ENCODE measurements at regions not wholly inside any gene's neighbourhood (a gene's known extent, or its start where the extent isn't known, plus 50 kb on each side); places are given as distances from the start of the nearest gene placed in this dataset.

GRCh38 chr1:98367426-98367825 is 294.1 kb upstream of the SNX7 start:
- Histone ChIP-seq H3K27ac (ENCODE audit: insufficient read depth in 1 of 2, low read depth in 1 of 2, low read length in 2 of 2, poor library complexity in 1 of 2, severe bottlenecking in 2 of 2) (no peak overlapping the region), H3K4me3 (ENCODE audit: control insufficient read depth in 1 of 7, extremely low read depth in 1 of 7, insufficient read depth in 4 of 7, low read depth in 2 of 7, low read length in 6 of 7) (no peak overlapping the region), H3K36me3 (ENCODE audit: control insufficient read depth in 4 of 4, insufficient read depth in 4 of 4, low read length in 3 of 4) (no peaks in the 10 kb centered on the region), H3K4me1 (ENCODE audit: control extremely low read depth in 1 of 4, control insufficient read depth in 4 of 4, insufficient read depth in 4 of 4, low read length in 3 of 4) (peaks cover 3 to 14% (median 6%) of the 10 kb centered on the region in 4 experiments), H3K9me3 (ENCODE audit: control extremely low read depth in 1 of 5, control insufficient read depth in 4 of 5, insufficient read depth in 2 of 5, low read depth in 1 of 5, low read length in 4 of 5) (peaks cover 0 to 2% (median 0%) of the 10 kb centered on the region in 5 experiments), H3K27me3 (replicated peaks in 2 of 5; ENCODE audit: control insufficient read depth in 4 of 5, insufficient read depth in 5 of 5, low read length in 4 of 5) (no peaks in the 10 kb centered on the region)
- ChIA-PET CTCF (interaction anchor here (1.2 kb wide), 1 partner anchor 13 kb away, joined by 4 read pairs; no protein-coding TSS in a partner anchor), POLR2A (no interaction called here)
- DNase-seq = no peak
- 100% methylated on average over 2 of the region's 4 CpGs for WGBS (ENCODE audit: insufficient coverage)

- no peak overlapping the region for H3K4me3 ChIP-seq (ENCODE audit: control insufficient read depth in 1 of 7, extremely low read depth in 1 of 7, insufficient read depth in 4 of 7, low read depth in 2 of 7, low read length in 6 of 7)
- no peaks in the 10 kb centered on the region for H3K36me3 ChIP-seq (ENCODE audit: control insufficient read depth in 4 of 4, insufficient read depth in 4 of 4, low read length in 3 of 4)
- ChIA-PET CTCF (no interaction called here), POLR2A (no interaction called here)
- no peaks in the 10 kb centered on the region for H3K27me3 ChIP-seq (replicated peaks in 2 of 5; ENCODE audit: control insufficient read depth in 4 of 5, insufficient read depth in 5 of 5, low read length in 4 of 5)
- H3K4me1 ChIP-seq (ENCODE audit: control extremely low read depth in 1 of 4, control insufficient read depth in 4 of 4, insufficient read depth in 4 of 4, low read length in 3 of 4) = peaks cover 3 to 14% (median 6%) of the 10 kb centered on the region in 4 experiments
- DNase-seq = no peak
- 100% methylated on average over 2 of the region's 3 CpGs for WGBS (ENCODE audit: insufficient coverage)
- H3K9me3 ChIP-seq (ENCODE audit: control extremely low read depth in 1 of 5, control insufficient read depth in 4 of 5, insufficient read depth in 2 of 5, low read depth in 1 of 5, low read length in 4 of 5) = peaks cover 0 to 5% (median 3%) of the 10 kb centered on the region in 5 experiments
- H3K27ac ChIP-seq (ENCODE audit: insufficient read depth in 1 of 2, low read depth in 1 of 2, low read length in 2 of 2, poor library complexity in 1 of 2, severe bottlenecking in 2 of 2) = no peak overlapping the region
These were observed 295.2 kb upstream of the SNX7 start for GRCh38 chr1:98366343-98366742.

- WGBS (ENCODE audit: insufficient coverage) = no CpG with 5 or more reads among the region's 1 CpG
- no peaks in the 10 kb centered on the region for H3K36me3 ChIP-seq (ENCODE audit: control insufficient read depth in 4 of 4, insufficient read depth in 4 of 4, low read length in 3 of 4)
- H3K27ac ChIP-seq (ENCODE audit: insufficient read depth in 1 of 2, low read depth in 1 of 2, low read length in 2 of 2, poor library complexity in 1 of 2, severe bottlenecking in 2 of 2) = no peak overlapping the region
- no peak overlapping the region for H3K4me3 ChIP-seq (ENCODE audit: control insufficient read depth in 1 of 7, extremely low read depth in 1 of 7, insufficient read depth in 4 of 7, low read depth in 2 of 7, low read length in 6 of 7)
- H3K4me1 ChIP-seq (ENCODE audit: control extremely low read depth in 1 of 4, control insufficient read depth in 4 of 4, insufficient read depth in 4 of 4, low read length in 3 of 4) = peaks cover 2 to 9% (median 4%) of the 10 kb centered on the region in 4 experiments
- H3K9me3 ChIP-seq (ENCODE audit: control extremely low read depth in 1 of 5, control insufficient read depth in 4 of 5, insufficient read depth in 2 of 5, low read depth in 1 of 5, low read length in 4 of 5) = peaks cover 1 to 8% (median 3%) of the 10 kb centered on the region in 5 experiments
- ChIA-PET CTCF (no interaction called here), POLR2A (interaction anchor here (0.6 kb wide), 1 partner anchor 10 kb away, joined by 4 read pairs; no protein-coding TSS in a partner anchor)
- DNase-seq = peak in 2 of 3 donors; percentile 19 to 47
- no peaks in the 10 kb centered on the region for H3K27me3 ChIP-seq (replicated peaks in 2 of 5; ENCODE audit: control insufficient read depth in 4 of 5, insufficient read depth in 5 of 5, low read length in 4 of 5)
These were observed 297.0 kb upstream of the SNX7 start for GRCh38 chr1:98364544-98364943.

GRCh38 chr1:98360864-98361263 is 300.7 kb upstream of the SNX7 start:
- Histone ChIP-seq H3K27me3 (replicated peaks in 2 of 5; ENCODE audit: control insufficient read depth in 4 of 5, insufficient read depth in 5 of 5, low read length in 4 of 5) (no peaks in the 10 kb centered on the region), H3K4me3 (ENCODE audit: control insufficient read depth in 1 of 7, extremely low read depth in 1 of 7, insufficient read depth in 4 of 7, low read depth in 2 of 7, low read length in 6 of 7) (no peak overlapping the region), H3K36me3 (ENCODE audit: control insufficient read depth in 4 of 4, insufficient read depth in 4 of 4, low read length in 3 of 4) (no peaks in the 10 kb centered on the region), H3K27ac (ENCODE audit: insufficient read depth in 1 of 2, low read depth in 1 of 2, low read length in 2 of 2, poor library complexity in 1 of 2, severe bottlenecking in 2 of 2) (no peak overlapping the region), H3K9me3 (ENCODE audit: control extremely low read depth in 1 of 5, control insufficient read depth in 4 of 5, insufficient read depth in 2 of 5, low read depth in 1 of 5, low read length in 4 of 5) (peaks cover 0 to 6% (median 3%) of the 10 kb centered on the region in 5 experiments), H3K4me1 (ENCODE audit: control extremely low read depth in 1 of 4, control insufficient read depth in 4 of 4, insufficient read depth in 4 of 4, low read length in 3 of 4) (no peaks in the 10 kb centered on the region)
- DNase-seq = peak in 2 of 3 donors; percentile 8 to 23
- ChIA-PET CTCF (no interaction called here), POLR2A (no interaction called here)
- no CpG with 5 or more reads among the region's 2 CpGs for WGBS (ENCODE audit: insufficient coverage)

GRCh38 chr1:98355656-98356383 is 305.7 kb upstream of the SNX7 start:
- no peaks in the 10 kb centered on the region for H3K27me3 ChIP-seq (replicated peaks in 2 of 5; ENCODE audit: control insufficient read depth in 4 of 5, insufficient read depth in 5 of 5, low read length in 4 of 5)
- ChIA-PET POLR2A (interaction anchor here (0.6 kb wide), 1 partner anchor 21 kb away, joined by 4 read pairs; no protein-coding TSS in a partner anchor), CTCF (no interaction called here)
- no peak overlapping the region for H3K27ac ChIP-seq (ENCODE audit: insufficient read depth in 1 of 2, low read depth in 1 of 2, low read length in 2 of 2, poor library complexity in 1 of 2, severe bottlenecking in 2 of 2)
- no peaks in the 10 kb centered on the region for H3K36me3 ChIP-seq (ENCODE audit: control insufficient read depth in 4 of 4, insufficient read depth in 4 of 4, low read length in 3 of 4)
- peaks cover 0 to 3% (median 0%) of the 10 kb centered on the region in 5 experiments for H3K9me3 ChIP-seq (ENCODE audit: control extremely low read depth in 1 of 5, control insufficient read depth in 4 of 5, insufficient read depth in 2 of 5, low read depth in 1 of 5, low read length in 4 of 5)
- peak in 1 of 3 donors; percentile 4 for DNase-seq
- H3K4me3 ChIP-seq (ENCODE audit: control insufficient read depth in 1 of 7, extremely low read depth in 1 of 7, insufficient read depth in 4 of 7, low read depth in 2 of 7, low read length in 6 of 7) = no peak overlapping the region
- 93% methylated on average over 2 of the region's 3 CpGs for WGBS (ENCODE audit: insufficient coverage)
- peaks cover 0 to 6% (median 3%) of the 10 kb centered on the region in 4 experiments for H3K4me1 ChIP-seq (ENCODE audit: control extremely low read depth in 1 of 4, control insufficient read depth in 4 of 4, insufficient read depth in 4 of 4, low read length in 3 of 4)

- Histone ChIP-seq H3K27me3 (replicated peaks in 2 of 5; ENCODE audit: control insufficient read depth in 4 of 5, insufficient read depth in 5 of 5, low read length in 4 of 5) (no peaks in the 10 kb centered on the region), H3K4me1 (ENCODE audit: control extremely low read depth in 1 of 4, control insufficient read depth in 4 of 4, insufficient read depth in 4 of 4, low read length in 3 of 4) (peaks cover 0 to 6% (median 3%) of the 10 kb centered on the region in 4 experiments), H3K27ac (ENCODE audit: insufficient read depth in 1 of 2, low read depth in 1 of 2, low read length in 2 of 2, poor library complexity in 1 of 2, severe bottlenecking in 2 of 2) (no peak overlapping the region), H3K4me3 (ENCODE audit: control insufficient read depth in 1 of 7, extremely low read depth in 1 of 7, insufficient read depth in 4 of 7, low read depth in 2 of 7, low read length in 6 of 7) (no peak overlapping the region), H3K9me3 (ENCODE audit: control extremely low read depth in 1 of 5, control insufficient read depth in 4 of 5, insufficient read depth in 2 of 5, low read depth in 1 of 5, low read length in 4 of 5) (no peaks in the 10 kb centered on the region), H3K36me3 (ENCODE audit: control insufficient read depth in 4 of 4, insufficient read depth in 4 of 4, low read length in 3 of 4) (no peaks in the 10 kb centered on the region)
- no peak for DNase-seq
- POLR2A ChIA-PET = no interaction called here
- no CpG with 5 or more reads among the region's 3 CpGs for WGBS (ENCODE audit: insufficient coverage)
- CTCF ChIA-PET = no interaction called here
These were observed 309.1 kb upstream of the SNX7 start for GRCh38 chr1:98352378-98352777.

- Histone ChIP-seq H3K27ac (ENCODE audit: insufficient read depth in 1 of 2, low read depth in 1 of 2, low read length in 2 of 2, poor library complexity in 1 of 2, severe bottlenecking in 2 of 2) (no peak overlapping the region), H3K4me3 (ENCODE audit: control insufficient read depth in 1 of 7, extremely low read depth in 1 of 7, insufficient read depth in 4 of 7, low read depth in 2 of 7, low read length in 6 of 7) (no peak overlapping the region)
- WGBS (ENCODE audit: insufficient coverage) = 73% methylated on average over 4 of the region's 5 CpGs
These were observed 310.0 kb upstream of the SNX7 start for GRCh38 chr1:98351561-98351960.

More at GRCh38 chr1:98351561-98351960, 310.0 kb upstream of the SNX7 start:
- POLR2A ChIA-PET = interaction anchor here (0.6 kb wide), 1 partner anchor 741 kb away, joined by 3 read pairs; no protein-coding TSS in a partner anchor
- no peaks in the 10 kb centered on the region for H3K27me3 ChIP-seq (replicated peaks in 2 of 5; ENCODE audit: control insufficient read depth in 4 of 5, insufficient read depth in 5 of 5, low read length in 4 of 5)
- DNase-seq = no peak
- CTCF ChIA-PET = no interaction called here
- peaks cover 0 to 6% (median 3%) of the 10 kb centered on the region in 4 experiments for H3K4me1 ChIP-seq (ENCODE audit: control extremely low read depth in 1 of 4, control insufficient read depth in 4 of 4, insufficient read depth in 4 of 4, low read length in 3 of 4)
- H3K9me3 ChIP-seq (ENCODE audit: control extremely low read depth in 1 of 5, control insufficient read depth in 4 of 5, insufficient read depth in 2 of 5, low read depth in 1 of 5, low read length in 4 of 5) = no peaks in the 10 kb centered on the region
- no peaks in the 10 kb centered on the region for H3K36me3 ChIP-seq (ENCODE audit: control insufficient read depth in 4 of 4, insufficient read depth in 4 of 4, low read length in 3 of 4)

Measured in common myeloid progenitor, CD34-positive (primary cell).